NCI-H82 treated with DMSO at 0.1 percent for 48 hours (cell line): ENCODE measurements at regions not wholly inside any gene's neighbourhood (a gene's known extent, or its start where the extent isn't known, plus 50 kb on each side); places are given as distances from the start of the nearest gene placed in this dataset.

ENCODE experiments used
- DNase-seq: peaks from one replicate; lab custom pipeline; 2025; ENCODE audit not compliant: unreplicated experiment; lab: John Stamatoyannopoulos, UW

DNA sequence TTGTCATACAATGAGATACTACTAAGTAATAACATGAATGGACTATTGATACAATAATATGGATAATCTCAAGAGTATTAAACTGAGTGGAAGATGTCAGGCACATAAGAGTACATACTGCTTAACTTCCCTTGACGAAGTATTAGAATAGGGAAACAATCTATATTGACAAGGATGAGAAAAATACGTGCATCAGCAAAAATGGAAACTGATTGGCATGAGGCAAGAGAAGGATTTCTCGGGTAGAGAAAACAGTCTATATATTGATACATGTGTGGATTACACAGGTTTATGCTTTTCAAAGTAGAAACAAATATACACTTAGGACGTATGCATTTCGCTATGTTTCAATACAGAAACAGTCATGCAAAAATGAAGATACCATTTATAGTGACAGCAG is 57.4 kb downstream of the PRR20E start:
- DNase-seq = no peak

DNA sequence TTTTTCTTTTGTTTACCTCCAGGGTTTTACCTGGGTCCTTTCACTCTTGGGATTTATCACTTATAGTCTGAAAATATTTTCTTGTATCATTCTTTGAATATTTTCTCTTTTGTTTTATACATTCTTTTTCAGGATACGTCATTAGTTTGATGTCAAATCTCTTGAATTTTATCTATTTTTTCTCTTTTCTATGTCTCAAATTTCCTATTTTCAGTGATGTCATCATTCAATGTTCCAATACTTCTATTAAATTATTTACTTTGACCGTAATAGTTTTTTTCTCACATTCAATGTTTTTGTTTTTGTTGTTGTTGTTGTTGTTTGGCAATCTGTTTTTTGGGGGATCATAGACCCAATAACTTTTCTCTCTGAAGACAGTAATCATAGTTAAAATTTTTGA is 83.5 kb downstream of the PRR20E start:
- DNase-seq = no peak

DNA sequence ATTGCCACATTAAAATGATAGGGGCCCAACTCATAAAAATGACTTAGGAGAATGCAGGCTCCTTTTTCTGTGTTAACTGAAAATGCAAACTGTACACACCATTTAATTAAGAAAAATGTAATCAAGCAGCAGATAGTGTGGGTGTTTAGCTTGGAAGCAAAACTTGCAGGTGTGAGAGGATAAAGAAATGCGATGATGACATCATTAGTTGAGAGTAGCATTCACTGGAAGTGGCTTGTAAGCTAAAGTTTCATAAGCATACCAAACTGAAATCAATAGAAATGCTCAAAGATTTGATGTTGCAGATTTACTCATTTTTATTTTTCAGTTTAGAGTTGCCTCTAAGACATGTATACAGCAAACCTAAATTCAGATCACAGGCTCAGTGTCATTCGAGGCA is 86.6 kb downstream of the PRR20E start:
- DNase-seq = no peak

- no peak for DNase-seq
Observed at GRCh38 chr13:57264965-57265364, 98.0 kb downstream of the PRR20E start.

GRCh38 chr13:57270493-57270892 is 103.5 kb downstream of the PRR20E start:
- peak; percentile 13 for DNase-seq

DNA sequence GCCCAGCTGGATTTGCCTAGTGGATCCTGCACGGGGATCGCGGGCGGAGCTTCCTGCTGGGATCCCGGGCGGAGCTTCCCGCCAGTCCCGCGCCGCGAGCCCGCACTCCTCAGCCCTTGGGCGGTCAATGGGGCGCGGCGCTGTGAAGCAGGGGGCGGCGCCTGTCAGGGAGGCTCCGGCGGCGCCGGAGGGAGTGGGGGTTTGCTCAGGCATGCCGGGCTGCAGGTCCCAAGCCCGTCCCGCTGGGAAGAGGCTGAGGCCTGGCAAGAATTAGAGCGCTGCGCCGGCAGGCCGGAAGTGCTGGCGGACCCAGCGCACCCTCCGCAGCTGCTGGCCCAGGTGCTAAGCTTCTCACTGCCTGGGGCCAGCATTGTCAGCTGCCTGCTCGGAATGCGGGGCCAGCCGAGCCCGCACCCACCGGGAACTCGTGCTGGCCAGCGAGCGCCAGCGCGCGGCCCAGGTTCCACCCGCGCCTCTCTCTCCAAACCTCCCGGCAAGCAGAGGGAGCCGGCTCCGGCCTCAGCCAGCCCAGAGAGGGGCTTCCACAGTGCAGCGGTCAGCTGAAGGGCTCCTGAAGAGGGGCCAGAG is 119.6 kb downstream of the PRR20E start:
- DNase-seq = no peak

DNA sequence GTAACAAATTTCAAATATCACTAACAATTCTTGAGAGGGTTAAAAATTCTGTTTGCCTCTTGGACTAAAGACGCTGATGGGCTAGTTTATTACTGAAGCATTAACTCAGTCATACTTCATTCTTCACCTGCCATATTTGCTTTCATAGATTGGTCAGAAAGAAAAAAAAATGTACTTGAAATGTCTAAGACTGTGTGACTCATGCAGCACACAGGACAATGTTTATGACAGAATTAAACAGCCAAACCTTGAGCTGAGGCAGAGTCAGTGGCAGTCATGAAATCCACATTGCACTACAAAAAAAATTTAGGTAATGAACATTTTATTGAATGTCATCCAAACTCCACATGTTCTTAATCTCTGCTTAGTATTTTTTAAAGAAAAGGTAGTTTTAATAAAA is 135.6 kb downstream of the PRR20E start:
- DNase-seq = no peak

- DNase-seq = no peak
Observed at GRCh38 chr13:57311009-57311586, 144.1 kb downstream of the PRR20E start.

DNA sequence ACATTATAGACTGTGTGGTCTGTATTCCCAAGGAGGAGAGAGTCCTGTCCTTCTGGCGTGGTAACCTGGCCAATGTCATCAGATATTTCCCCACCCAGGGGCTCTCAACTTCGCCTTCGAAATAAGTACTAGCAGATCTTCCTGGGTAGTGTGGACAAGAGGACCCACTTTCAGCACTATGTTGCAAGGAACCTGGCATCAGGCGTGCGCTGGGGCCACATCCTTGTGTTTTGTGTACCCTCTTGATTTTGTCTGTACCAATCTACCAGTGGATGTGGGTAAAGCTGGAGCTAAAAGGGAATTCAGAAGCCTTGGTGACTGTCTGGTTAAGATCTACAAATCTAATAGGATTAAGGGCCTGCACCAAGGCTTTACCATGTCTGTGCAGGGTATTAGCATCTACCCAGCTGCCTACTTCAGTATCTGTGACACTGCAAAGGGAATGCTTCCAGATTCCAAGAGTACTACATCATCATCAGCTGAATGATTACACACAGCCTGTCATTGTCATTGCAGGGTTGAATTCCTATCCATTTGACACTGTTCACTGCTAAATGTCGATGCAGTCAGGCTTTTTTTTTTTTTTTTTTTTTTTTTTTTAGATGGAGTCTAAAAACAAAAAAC is 148.0 kb downstream of the PRR20E start:
- DNase-seq = peak; percentile 91

GRCh38 chr13:57326532-57326931 is 159.5 kb downstream of the PRR20E start:
- no peak for DNase-seq

DNA sequence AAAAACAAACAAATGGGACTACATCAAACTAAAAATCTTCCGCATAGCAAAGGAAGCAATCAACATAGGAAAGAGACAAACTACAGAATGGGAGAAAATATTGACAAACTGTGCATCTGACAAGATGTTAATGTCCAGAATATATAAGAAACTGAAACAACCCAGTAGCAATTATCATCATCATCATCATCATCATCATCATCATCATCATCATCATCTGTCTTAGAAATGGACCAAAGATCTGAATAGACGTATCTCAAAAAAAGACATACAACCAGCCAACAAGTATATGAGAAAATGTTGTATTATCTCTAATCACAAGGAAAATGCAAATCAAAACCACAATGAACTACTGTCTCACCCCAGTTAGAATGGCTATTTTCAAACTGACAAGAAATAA is 173.9 kb downstream of the PRR20E start:
- no peak for DNase-seq

DNA sequence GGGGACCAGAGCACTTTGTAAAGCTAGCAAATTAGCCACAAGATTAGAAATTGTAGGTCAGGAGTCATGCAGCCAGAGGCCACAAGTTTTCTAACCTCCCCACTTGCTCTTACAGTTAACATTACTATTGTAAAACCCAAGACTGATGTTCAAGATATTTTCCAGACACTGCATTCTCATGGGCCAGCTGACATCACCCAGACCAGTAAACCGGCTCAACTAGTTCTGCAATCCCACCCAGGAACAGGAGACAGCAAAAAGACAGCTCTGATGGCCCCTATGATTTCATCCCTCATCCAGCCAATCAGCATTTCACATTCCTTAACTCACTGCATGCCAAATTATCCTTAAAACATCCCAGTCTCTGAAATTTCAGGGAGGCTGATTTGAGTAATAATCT is 178.5 kb downstream of the PRR20E start:
- no peak for DNase-seq

GRCh38 chr13:57346786-57347185 is 179.8 kb downstream of the PRR20E start:
- no peak for DNase-seq

- DNase-seq = no peak
Observed at GRCh38 chr13:57352114-57352513, 185.1 kb downstream of the PRR20E start.

GRCh38 chr13:57353831-57354230 is 186.8 kb downstream of the PRR20E start:
- DNase-seq = no peak

DNA sequence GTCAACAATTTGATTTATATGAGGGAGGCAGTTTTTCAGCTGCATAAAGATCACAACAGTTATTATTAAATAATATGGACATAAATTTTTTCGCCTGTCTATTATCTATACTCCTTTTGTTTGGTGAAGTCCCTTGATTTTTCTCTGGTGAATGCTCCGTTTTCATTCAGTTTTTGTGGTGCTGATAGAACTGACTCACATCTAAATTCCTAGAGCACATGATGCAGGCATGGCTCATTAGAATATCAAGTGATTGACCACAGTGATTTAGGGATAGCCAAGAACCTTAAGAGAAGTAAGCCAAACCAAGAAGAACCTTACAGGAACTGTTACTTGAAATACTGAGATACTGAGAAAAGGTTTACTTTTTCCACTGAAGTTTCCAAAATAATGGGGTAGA is 208.9 kb downstream of the PRR20E start:
- DNase-seq = no peak

GRCh38 chr13:57408312-57408711 is 223.2 kb upstream of the PCDH17 start:
- DNase-seq = peak; percentile 91

GRCh38 chr13:57409121-57409520 is 222.4 kb upstream of the PCDH17 start:
- DNase-seq = peak; percentile 21

DNA sequence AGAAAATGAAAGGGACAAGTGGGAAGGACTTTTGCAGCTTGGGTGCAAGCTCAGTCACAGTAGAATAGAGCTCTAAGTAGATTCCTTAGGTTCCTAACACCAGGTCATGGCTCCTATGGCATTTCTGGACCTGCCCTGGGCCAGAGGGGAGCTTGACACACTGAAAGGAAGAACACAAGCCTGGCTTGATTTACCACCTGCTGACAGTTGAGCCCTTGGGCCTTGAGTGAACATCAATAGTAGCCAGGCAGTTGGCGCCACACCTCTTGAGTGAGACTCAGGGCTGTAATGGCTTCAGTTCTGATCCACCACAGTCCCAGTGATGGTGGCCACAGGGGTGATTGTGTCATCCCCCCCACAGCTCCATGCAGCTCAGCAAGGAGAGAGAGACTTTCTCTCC is 221.9 kb upstream of the PCDH17 start:
- DNase-seq = no peak

- no peak for DNase-seq
Observed at GRCh38 chr13:57418067-57418677, 213.4 kb upstream of the PCDH17 start.

- DNase-seq = no peak
Observed at GRCh38 chr13:57424379-57424778, 207.2 kb upstream of the PCDH17 start.

GRCh38 chr13:57425531-57425930 is 206.0 kb upstream of the PCDH17 start:
- DNase-seq = no peak
